HG03066 (cell line): ENCODE measurements at regions not wholly inside any gene's neighbourhood (a gene's known extent, or its start where the extent isn't known, plus 50 kb on each side); places are given as distances from the start of the nearest gene placed in this dataset.
A peak's percentile ranks its signal among the peaks of the same experiment; 100 is the strongest.
"Not testable (repeated sequence)": the region's sequence is repeated elsewhere in the genome, so short reads cannot be mapped to it uniquely, and the experiment has no call there.

Experiments
- ATAC-seq: cut with Tn5 transposase; IDR thresholded peaks from one replicate; pipeline ENCODE4 v1.9.1; 2021; ENCODE audit warnings: low read depth; ENCODE audit not compliant: unreplicated experiment

- ATAC-seq = no peak
Measured at GRCh38 chr10:3887885-3888476, 103.0 kb upstream of the KLF6 start.

- ATAC-seq = no peak
Measured at GRCh38 chr10:3887404-3887803, 102.4 kb upstream of the KLF6 start.

GRCh38 chr10:3886641-3887251 lies 101.7 kb upstream of the KLF6 start:
- no peak for ATAC-seq

GRCh38 chr10:3886191-3886590 lies 101.2 kb upstream of the KLF6 start:
- ATAC-seq = no peak

- no peak for ATAC-seq
Measured at GRCh38 chr10:3882855-3883254, 97.8 kb upstream of the KLF6 start.

- ATAC-seq = no peak
Measured at GRCh38 chr10:3881622-3882021, 96.6 kb upstream of the KLF6 start.

GRCh38 chr10:3879073-3879472 lies 94.1 kb upstream of the KLF6 start:
- no peak for ATAC-seq

- ATAC-seq = no peak
Measured at GRCh38 chr10:3877211-3878000, 92.4 kb upstream of the KLF6 start.

- no peak for ATAC-seq
Measured at GRCh38 chr10:3876350-3876962, 91.4 kb upstream of the KLF6 start.

- no peak for ATAC-seq
Measured at GRCh38 chr10:3875842-3876235, 90.8 kb upstream of the KLF6 start.

GRCh38 chr10:3874990-3875841 lies 90.2 kb upstream of the KLF6 start:
- ATAC-seq = peak; percentile 65

GRCh38 chr10:3874610-3874989 lies 89.6 kb upstream of the KLF6 start:
- not testable (repeated sequence) for ATAC-seq

GRCh38 chr10:3873728-3874461 lies 88.9 kb upstream of the KLF6 start:
- peak; percentile 62 for ATAC-seq

- no peak for ATAC-seq
Measured at GRCh38 chr10:3872712-3873329, 87.8 kb upstream of the KLF6 start.

GRCh38 chr10:3871424-3871996 lies 86.5 kb upstream of the KLF6 start:
- ATAC-seq = no peak

GRCh38 chr10:3869036-3869435 lies 84.0 kb upstream of the KLF6 start:
- no peak for ATAC-seq

- peak; percentile 70 for ATAC-seq
Measured at GRCh38 chr10:3868271-3868664, 83.3 kb upstream of the KLF6 start.

GRCh38 chr10:3867454-3868270 lies 82.7 kb upstream of the KLF6 start:
- ATAC-seq = no peak
